Neuron (in vitro differentiated cells): ENCODE measurements at regions not wholly inside any gene's neighbourhood (a gene's known extent, or its start where the extent isn't known, plus 50 kb on each side); places are given as distances from the start of the nearest gene placed in this dataset.

Experiments
- H2AFZ ChIP-seq: one replicate; pipeline ENCODE4 v1.6.1; 2013; ENCODE audit warnings: low read depth, mild to moderate bottlenecking, inconsistent platforms, low read length, moderate library complexity
- H3K27me3 ChIP-seq: one replicate; pipeline ENCODE4 v1.6.1; 2013; ENCODE audit warnings: low read length; ENCODE audit not compliant: insufficient read depth
- H3K36me3 ChIP-seq: one replicate; pipeline ENCODE4 v1.6.1; 2013; ENCODE audit warnings: low read length; ENCODE audit not compliant: insufficient read depth
- H3K4me1 ChIP-seq: one replicate; pipeline ENCODE4 v1.6.1; 2013; ENCODE audit warnings: low read length; ENCODE audit not compliant: insufficient read depth
- H3K4me3 ChIP-seq: 2 replicates; pipeline ENCODE4 v1.5.1; 2013; ENCODE audit warnings: mild to moderate bottlenecking, low read length, moderate library complexity
- H3K9me3 ChIP-seq: one replicate; pipeline ENCODE4 v1.6.1; 2013; ENCODE audit warnings: low read length

DNA sequence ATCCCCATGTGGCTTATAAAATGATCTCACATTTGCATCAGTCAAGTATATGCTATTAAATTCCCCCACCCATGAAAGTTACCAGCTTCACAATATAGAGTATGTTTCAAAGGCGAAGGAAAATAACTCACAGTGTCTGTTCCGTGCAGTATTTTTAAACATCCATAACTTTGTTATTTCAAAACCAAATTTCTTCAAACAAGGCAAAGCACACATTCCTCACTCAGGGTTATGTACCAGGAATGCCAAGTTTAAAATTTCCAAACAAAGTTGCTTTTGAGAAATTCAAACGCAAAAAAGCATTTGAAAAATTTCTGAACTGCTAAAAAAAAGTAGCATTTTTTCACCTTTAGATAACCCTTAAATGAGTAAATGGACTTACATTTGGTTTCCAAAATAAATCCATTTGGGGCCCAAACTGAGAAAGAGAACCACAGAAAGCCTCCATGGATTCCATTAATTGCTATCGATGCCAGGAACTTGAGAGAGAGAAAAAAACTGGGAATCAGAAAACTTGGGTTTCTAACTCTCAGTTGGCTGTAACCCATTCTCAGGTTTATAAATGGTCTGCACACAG, 149.5 kb downstream of the SLC30A10 start:
- no peaks in the 10 kb centered on the region for H3K9me3 ChIP-seq
- no peaks in the 10 kb centered on the region for H3K4me1 ChIP-seq
- H2AFZ ChIP-seq = no peak overlapping the region

DNA sequence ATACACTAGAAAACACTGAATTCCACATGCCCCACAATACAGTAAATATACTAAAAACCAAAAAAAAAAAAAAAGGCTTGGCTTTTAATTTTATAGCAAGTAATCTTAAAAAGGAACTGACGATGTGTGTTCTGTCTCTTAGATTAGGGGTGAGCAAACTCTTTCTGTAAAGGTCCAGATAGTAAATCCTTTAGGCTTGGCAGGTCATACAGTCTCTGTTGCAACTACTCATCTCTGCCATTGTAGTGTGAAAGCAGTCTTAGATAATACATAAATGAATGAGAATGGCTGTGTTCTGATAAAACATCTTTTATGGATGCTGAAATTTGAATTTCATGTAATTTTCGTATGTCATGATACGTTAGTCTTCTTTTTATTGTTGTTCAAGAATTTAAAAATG, 150.2 kb downstream of the SLC30A10 start:
- Histone ChIP-seq H3K27me3 (no peaks in the 10 kb centered on the region), H3K4me3 (no peak overlapping the region), H3K9me3 (no peaks in the 10 kb centered on the region), H3K4me1 (peaks cover 4% of the 10 kb centered on the region), H2AFZ (no peak overlapping the region), H3K36me3 (no peaks in the 10 kb centered on the region)

More for the DNA sequence above, 149.5 kb downstream of the SLC30A10 start:
- H3K36me3 ChIP-seq = no peaks in the 10 kb centered on the region
- no peak overlapping the region for H3K4me3 ChIP-seq
- no peaks in the 10 kb centered on the region for H3K27me3 ChIP-seq

DNA sequence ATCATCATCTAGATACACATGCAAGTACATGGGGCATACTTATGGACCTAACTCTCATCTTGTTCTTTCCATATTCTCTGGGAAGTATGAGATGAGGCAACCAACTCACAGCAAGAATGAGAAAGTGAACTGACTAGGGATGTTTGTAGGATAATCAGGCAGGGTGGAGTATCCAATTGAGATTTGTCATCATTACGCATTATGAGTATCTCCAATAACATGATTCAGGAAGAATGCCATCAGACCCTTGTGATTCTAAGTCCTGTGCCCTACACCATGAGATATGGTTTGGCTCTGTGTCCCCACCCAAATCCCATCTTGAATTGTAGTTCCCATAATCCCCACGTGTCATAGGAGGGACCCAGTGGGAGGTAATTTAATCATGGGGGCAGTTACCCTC, 154.0 kb downstream of the SLC30A10 start:
- Histone ChIP-seq H3K4me1 (peaks cover 26% of the 10 kb centered on the region), H3K27me3 (no peaks in the 10 kb centered on the region), H3K4me3 (no peak overlapping the region), H2AFZ (no peak overlapping the region), H3K9me3 (no peaks in the 10 kb centered on the region), H3K36me3 (no peaks in the 10 kb centered on the region)

DNA sequence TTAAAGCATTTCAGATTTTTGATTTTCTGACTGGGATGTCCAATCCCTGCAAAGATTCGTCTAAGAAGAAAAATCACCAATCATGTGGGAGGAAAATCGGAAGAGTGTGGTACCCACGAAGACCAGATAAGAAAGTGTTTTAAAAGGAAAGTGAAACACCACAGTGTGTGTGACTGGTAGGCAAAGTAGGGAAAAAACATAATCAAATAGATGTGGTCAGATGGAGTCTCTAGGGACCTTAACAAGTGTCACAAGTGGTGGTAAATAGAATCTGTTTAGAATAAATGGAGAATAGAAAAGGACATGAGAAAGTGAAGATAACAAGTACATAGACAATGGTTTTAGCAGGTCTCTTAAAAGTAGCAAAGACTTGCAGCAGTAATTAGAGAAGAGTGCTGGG, 154.6 kb downstream of the SLC30A10 start:
- Histone ChIP-seq H3K4me1 (peaks cover 26% of the 10 kb centered on the region), H3K4me3 (no peak overlapping the region), H2AFZ (no peak overlapping the region), H3K9me3 (peaks cover 3% of the 10 kb centered on the region), H3K36me3 (no peaks in the 10 kb centered on the region), H3K27me3 (no peaks in the 10 kb centered on the region)

DNA sequence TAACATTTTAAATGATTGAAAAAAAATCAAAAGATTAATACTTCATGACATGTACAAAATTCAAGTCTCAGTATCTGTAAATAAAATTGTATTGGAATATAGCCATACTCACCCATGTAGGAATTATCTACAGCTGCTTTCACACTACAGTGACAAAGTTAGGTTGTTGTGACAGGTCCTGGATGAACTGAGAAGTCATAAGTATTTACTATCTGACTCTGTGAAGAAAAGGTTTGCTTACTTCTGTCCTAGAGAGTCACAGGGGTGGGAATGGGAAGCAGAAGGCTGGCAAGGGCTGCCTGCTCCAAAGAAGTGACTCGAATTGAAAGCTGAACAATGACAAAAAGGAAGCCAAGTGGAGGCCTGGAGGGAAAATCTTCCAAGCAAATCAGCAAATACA, 155.2 kb downstream of the SLC30A10 start:
- Histone ChIP-seq H3K9me3 (peaks cover 3% of the 10 kb centered on the region), H3K27me3 (no peaks in the 10 kb centered on the region), H3K36me3 (no peaks in the 10 kb centered on the region), H3K4me3 (no peak overlapping the region), H2AFZ (no peak overlapping the region), H3K4me1 (peaks cover 26% of the 10 kb centered on the region)

DNA sequence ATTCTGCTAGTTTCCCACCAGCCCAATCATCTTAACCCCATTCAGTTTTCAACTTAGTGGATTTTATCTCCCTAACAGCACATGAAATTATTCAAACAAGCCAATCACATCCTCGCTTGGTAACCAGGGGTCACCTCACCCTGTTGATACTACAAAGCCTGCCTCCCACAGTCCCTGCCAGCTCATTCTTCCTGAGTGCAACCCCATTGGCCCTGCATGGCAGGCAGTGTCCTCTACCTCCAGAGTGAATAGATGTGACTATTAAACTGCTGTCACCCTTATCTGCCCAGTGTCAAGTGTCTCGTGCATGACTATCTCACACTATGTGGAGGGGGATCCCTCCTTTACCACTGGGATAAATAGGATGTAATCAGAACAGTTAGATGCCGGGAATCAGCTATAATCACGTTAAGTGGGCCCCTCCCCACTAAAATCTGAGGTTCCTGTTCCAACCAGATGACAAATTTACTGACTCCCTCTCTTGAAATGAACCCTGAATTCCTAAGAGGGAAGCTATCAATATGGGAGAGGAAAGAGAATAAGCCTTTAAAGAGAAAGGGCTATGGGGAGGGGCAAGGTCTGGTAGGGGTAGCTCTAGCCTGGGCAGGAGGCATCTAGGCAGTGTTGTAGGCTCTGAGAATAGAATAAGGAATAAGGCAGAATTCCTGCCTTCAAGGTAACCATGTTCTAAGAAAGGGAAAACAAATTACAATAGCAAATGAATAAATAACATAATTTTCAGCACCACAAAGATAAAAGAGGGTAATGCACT, 155.9 kb downstream of the SLC30A10 start:
- Histone ChIP-seq H2AFZ (no peak overlapping the region), H3K27me3 (no peaks in the 10 kb centered on the region), H3K36me3 (no peaks in the 10 kb centered on the region), H3K9me3 (peaks cover 3% of the 10 kb centered on the region), H3K4me3 (no peak overlapping the region), H3K4me1 (peaks cover 26% of the 10 kb centered on the region)

DNA sequence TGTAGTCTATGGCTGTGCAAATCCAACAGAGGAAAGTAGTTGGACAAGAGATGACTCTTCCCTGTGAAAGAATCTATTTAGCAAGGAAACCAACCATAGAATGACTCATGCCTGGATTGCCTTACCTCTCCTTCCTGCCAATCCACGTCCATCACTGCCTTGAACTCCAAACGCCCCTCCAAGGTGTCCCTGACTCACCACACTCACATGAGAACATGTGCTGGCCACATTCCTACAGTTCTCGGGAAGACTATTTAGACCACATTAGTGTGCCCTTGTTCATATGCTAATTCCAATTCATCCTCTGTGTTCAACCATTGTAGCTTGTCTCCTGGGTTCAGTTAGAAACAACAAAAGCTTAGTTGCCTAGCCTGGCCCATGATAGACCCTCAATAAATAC, 157.3 kb downstream of the SLC30A10 start:
- Histone ChIP-seq H3K9me3 (peaks cover 3% of the 10 kb centered on the region), H3K27me3 (no peaks in the 10 kb centered on the region), H3K4me3 (no peak overlapping the region), H3K36me3 (no peaks in the 10 kb centered on the region), H3K4me1 (peaks cover 26% of the 10 kb centered on the region), H2AFZ (no peak overlapping the region)

DNA sequence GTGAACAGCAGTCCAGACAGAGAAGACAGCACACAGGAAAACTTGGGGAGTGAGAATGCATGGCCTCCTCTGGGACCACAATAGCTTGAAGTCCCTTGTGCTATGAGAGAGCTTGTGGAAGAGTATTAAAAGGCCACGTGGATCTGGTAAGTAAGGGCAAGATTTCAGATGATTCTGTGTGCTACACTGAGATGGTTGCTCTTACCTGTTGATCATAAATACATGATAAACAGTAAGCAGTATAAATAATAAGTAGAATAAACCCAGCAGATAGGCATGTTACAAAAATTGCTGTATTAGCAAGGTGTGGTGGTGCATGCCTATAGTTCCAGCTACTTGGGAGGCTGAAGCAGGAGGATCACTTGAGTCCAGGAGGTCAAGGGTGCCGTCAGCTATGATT, 150.4 kb upstream of the ZC3H11B start:
- H3K4me3 ChIP-seq = no peak overlapping the region
- H3K9me3 ChIP-seq = no peaks in the 10 kb centered on the region
- no peaks in the 10 kb centered on the region for H3K27me3 ChIP-seq
- H2AFZ ChIP-seq = no peak overlapping the region
- H3K36me3 ChIP-seq = no peaks in the 10 kb centered on the region
- no peaks in the 10 kb centered on the region for H3K4me1 ChIP-seq

DNA sequence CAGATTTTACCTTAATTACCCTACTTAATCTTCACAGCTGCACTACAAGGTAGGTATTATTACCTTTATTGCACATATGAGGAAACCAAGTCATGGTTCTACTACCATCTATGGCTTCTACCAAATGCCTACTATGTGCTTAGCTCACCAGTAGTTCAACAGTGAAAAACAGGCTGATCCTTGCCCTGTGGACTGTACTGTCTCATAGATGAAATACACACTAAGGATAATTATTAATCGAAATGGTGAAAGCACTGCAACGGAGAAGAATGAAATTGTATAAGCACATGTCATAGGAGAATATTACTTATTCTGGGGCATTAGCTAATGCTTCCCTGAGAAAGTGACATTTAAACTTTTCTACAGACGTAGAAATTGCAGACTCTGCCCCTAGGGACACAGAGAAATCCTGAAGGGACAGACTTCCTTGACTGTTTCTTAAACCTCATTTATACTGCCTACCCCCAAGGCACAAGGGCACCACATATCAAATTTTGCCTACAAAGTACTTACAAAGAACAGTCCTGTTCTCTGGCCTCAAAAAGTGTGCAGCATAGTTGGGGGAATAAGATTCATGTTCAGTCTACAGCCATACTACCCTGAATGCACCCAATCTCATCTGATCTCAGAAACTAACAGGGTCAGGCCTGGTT, 148.4 kb upstream of the ZC3H11B start:
- H3K4me3 ChIP-seq = no peak overlapping the region
- H3K4me1 ChIP-seq = no peaks in the 10 kb centered on the region
- H2AFZ ChIP-seq = no peak overlapping the region
- no peaks in the 10 kb centered on the region for H3K36me3 ChIP-seq
- no peaks in the 10 kb centered on the region for H3K27me3 ChIP-seq
- H3K9me3 ChIP-seq = no peaks in the 10 kb centered on the region

DNA sequence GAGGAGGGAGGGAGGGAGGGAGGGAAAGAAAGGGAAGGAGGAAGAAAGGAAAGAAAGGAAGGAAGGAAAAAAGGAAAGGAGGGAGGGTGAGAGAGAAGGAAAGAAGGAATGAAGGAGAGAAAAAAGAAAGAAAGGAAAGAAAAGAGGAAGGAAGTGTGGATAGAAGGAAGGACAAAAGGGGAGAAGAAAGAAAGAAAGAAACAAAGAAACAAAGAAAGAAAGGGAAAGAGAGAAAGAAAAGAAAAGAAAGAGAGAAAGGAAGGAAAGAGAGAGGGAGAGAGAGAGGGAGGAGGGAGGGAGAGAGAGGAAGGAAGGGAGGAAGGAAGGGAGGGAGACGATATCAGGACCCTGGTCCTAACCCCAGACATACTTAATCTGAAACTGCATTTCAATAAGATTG, 146.2 kb upstream of the ZC3H11B start:
- H3K27me3 ChIP-seq = no peaks in the 10 kb centered on the region
- H3K4me3 ChIP-seq = no peak overlapping the region
- no peaks in the 10 kb centered on the region for H3K4me1 ChIP-seq
- no peaks in the 10 kb centered on the region for H3K36me3 ChIP-seq
- H2AFZ ChIP-seq = no peak overlapping the region
- no peaks in the 10 kb centered on the region for H3K9me3 ChIP-seq

DNA sequence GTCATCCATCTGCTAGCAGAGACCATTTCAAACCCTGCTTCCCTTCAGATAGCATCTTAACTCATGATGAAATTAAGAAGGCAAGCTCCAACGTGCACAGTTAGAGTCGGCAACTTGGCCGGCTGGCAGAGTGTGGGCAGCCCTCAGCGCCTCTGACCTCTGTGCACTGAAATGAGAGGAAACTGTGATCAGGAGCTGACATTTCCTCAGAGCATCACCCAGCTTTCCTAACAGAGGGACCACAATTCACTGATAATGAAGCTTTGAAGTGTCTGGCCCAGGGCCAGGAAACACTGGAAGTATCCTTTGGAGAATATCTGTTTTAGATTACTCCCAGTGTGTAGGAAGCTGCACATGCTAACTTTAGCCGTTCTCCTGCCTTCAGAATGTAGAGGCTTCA, 145.0 kb upstream of the ZC3H11B start:
- Histone ChIP-seq H3K4me3 (no peak overlapping the region), H3K27me3 (no peaks in the 10 kb centered on the region), H2AFZ (no peak overlapping the region), H3K9me3 (no peaks in the 10 kb centered on the region), H3K36me3 (no peaks in the 10 kb centered on the region), H3K4me1 (no peaks in the 10 kb centered on the region)

DNA sequence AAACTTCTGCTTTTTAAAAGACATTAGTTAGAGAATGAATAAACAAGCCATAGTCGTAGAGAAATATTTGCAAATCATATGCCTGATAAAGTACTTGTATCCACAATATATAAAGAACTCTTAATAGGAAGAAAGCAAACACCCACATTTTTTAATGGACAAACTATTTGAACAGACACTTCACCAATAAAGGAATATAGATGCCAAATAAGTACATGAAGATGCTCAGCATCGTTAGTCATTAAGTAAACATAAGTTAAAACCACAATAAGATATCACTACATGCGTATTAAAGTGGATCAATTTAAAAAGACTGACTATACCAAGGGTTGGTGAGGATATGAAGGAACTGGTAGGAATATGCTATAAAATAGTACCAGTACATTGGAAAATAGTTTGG, 142.3 kb upstream of the ZC3H11B start:
- H2AFZ ChIP-seq = no peak overlapping the region
- no peak overlapping the region for H3K4me3 ChIP-seq
- H3K9me3 ChIP-seq = no peaks in the 10 kb centered on the region
- H3K27me3 ChIP-seq = no peaks in the 10 kb centered on the region
- no peaks in the 10 kb centered on the region for H3K36me3 ChIP-seq
- H3K4me1 ChIP-seq = no peaks in the 10 kb centered on the region

DNA sequence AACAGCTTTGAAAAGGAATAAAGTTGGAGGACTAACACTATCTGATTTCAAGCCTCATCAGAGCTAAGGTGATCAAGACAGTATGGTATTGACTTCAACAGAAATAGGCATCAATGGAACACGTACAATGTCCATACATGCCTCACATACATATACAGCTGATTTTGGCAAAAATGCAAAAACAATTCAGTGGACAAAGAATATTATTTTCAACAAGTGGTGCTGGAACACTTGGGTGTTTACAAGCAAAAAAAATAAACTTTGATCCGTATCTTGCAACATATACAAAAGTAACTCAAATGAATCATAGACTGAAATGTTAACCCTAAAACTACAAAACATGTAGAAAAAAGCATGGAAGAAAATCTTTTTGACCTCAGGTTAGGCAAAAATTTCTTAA, 141.9 kb upstream of the ZC3H11B start:
- no peaks in the 10 kb centered on the region for H3K9me3 ChIP-seq
- no peak overlapping the region for H3K4me3 ChIP-seq
- H3K4me1 ChIP-seq = no peaks in the 10 kb centered on the region
- no peaks in the 10 kb centered on the region for H3K27me3 ChIP-seq
- H2AFZ ChIP-seq = no peak overlapping the region
- no peaks in the 10 kb centered on the region for H3K36me3 ChIP-seq
